WI38 (cell line): ENCODE measurements at regions not wholly inside any gene's neighbourhood (a gene's known extent, or its start where the extent isn't known, plus 50 kb on each side); places are given as distances from the start of the nearest gene placed in this dataset.

Experiments used
- H3K4me3 ChIP-seq: 2 replicates; pipeline ENCODE4 v1.5.1; 2011; ENCODE audit warnings: low read depth, mild to moderate bottlenecking, control low read depth, low read length
- TF ChIP-seq, protein P1 (sequence below): IDR thresholded peaks from 2 replicates; pipeline ENCODE4 v1.5.1; 2012; ENCODE audit warnings: low read depth, mild to moderate bottlenecking, control low read depth, low read length

DNA sequence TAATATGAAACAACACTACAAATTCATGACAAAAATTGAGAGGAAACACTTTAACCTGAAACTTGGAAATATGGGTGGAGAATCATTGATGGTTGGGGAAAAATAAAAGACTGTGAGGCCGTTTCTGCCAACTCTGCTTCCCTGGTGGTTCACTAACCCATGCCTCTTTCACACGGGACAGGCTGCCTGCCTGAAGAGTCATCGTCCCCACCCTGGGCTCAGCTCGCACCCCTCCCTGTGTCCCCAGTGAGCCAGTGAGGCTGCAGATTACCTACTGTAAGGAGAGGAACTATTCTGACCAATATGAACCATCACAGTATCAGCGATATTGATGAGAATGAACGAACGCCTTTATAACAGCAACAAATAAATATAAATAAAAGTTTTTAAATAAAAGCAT lies 357.8 kb upstream of the CDH20 start:
- no peak overlapping the region for H3K4me3 ChIP-seq
- TF ChIP-seq, protein P1, sequence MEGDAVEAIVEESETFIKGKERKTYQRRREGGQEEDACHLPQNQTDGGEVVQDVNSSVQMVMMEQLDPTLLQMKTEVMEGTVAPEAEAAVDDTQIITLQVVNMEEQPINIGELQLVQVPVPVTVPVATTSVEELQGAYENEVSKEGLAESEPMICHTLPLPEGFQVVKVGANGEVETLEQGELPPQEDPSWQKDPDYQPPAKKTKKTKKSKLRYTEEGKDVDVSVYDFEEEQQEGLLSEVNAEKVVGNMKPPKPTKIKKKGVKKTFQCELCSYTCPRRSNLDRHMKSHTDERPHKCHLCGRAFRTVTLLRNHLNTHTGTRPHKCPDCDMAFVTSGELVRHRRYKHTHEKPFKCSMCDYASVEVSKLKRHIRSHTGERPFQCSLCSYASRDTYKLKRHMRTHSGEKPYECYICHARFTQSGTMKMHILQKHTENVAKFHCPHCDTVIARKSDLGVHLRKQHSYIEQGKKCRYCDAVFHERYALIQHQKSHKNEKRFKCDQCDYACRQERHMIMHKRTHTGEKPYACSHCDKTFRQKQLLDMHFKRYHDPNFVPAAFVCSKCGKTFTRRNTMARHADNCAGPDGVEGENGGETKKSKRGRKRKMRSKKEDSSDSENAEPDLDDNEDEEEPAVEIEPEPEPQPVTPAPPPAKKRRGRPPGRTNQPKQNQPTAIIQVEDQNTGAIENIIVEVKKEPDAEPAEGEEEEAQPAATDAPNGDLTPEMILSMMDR = no peak

DNA sequence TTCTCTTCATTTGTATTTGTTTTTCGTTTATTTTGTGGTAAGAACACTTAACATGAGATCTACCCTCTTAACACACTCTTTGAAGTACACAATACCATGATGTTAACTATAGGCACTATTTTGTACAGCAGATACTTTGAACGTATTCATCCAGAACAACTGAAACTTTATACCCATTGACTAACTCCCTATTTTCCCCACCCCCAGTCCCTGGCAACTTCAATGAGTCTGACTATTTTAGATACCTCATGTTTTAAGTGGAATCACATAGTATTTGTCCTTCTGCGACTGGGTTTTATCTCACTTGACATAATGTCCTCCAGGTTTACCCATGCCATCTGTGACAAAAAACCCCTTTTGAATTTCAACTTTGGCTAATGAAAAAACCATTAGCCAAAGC lies 356.3 kb upstream of the CDH20 start:
- H3K4me3 ChIP-seq = no peak overlapping the region
- TF ChIP-seq, protein P1 = no peak

DNA sequence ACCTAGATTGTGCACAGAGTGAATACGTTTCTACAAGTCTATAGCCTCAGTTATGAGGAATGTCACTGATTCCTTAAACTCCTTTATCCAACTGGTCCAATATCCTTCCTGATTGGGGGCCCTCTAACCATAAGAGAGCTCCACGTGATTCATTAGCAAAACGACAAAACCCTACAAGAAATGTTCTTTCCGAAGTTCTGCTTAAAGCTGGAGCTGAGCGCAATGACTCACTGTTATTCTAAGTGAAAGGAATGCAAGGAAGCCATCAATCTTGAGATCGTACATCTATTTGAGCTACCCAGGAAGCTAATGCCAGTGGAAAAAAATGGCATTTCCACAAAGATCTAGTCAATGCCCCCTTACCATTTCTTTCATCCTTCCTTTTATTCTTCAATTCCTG lies 354.9 kb upstream of the CDH20 start:
- TF ChIP-seq, protein P1 = no peak

DNA sequence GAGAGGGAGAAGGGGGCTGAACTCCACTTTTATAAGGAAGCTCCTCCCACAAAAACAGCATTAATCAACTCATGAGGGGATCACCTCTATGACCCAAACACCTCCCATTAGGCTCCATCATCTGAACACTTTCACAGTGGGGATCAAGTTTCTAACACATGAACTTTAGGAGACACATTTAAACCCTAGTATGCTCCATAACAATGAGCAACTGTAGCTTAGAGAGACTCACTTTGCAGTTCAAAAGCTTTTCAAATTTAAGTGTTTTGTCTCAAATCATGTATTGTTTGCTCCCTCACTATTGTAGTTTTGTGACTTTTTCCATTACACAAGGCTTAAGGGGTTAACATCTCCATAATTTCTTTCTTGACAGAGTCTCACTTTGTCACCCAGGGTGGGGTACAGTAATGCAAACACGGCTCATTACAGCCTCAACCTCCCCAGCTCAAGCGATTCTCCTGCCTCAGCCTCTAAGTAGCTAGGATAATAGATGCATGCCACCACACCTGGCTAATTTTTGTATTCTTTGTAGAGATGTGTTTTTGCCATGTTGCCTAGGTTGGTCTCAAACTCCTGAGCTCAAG lies 352.7 kb upstream of the CDH20 start:
- TF ChIP-seq, protein P1 = no peak

More for the DNA sequence above, 354.9 kb upstream of the CDH20 start:
- H3K4me3 ChIP-seq = no peak overlapping the region

DNA sequence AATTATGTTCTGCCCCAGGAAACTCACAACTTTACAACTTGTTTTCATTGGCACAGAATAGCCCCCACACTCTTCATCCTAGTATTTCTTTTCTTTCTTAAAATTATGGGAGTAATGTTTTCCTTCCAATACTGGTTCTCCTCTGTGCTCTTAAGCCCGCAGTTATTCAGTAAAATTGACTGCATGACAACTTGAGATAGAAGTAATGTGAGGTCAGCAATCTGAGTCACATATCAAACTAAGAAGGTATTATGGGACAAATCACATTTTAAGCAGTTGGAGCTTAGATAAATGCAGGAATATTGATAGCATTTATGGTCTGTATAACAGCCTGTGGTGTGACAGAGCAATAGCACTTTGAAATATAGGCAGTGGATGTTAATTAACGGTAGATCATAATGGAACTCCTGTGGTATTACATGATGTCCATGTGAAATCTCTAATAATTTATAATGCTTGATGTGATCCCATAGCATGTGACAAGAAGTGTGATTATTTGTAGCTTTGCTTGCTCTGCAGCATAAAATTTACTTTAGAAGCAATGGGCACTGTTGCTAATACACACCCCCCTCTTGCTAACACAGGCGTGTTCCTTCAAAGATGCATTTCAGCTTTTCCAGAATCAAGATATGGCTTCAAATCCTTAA lies 351.4 kb upstream of the CDH20 start:
- TF ChIP-seq, protein P1 = no peak
- no peak overlapping the region for H3K4me3 ChIP-seq

More for the DNA sequence above, 352.7 kb upstream of the CDH20 start:
- H3K4me3 ChIP-seq = no peak overlapping the region

DNA sequence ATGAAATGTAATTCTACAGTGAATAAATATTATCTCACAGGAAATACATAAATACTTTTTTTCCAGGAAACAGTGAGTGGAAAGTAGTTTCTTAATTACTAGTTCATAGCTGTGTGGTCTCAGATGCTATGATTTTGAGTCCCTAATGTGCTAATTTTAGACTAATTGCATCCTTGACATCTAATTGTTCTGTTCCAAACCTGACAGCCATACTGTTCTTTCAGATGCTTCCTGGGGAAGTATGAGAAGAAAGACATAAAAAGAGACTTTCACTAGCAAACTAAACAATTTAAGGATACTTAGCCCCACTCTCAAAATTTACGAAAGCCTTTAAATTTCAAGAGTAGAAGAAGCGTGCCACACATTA lies 350.9 kb upstream of the CDH20 start:
- H3K4me3 ChIP-seq = no peak overlapping the region
- TF ChIP-seq, protein P1 = no peak

DNA sequence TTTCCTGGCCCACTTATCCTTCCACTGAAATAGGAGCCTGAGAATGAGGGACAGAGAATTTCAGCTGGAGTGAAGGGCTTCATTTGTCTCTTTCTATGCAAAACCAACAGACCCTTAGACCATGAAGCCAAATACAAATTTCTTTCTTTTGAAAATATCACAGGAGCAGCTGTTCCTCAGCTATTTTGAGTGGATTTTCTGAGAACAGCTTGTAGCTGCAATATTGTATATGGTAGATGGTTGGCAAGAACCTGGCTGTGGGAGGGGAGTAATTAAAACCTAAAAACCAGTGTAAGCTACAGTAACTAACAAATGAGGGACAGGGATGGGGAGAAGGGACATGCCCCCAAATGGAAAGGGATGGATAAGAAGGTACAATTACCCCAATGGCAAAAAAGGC lies 350.3 kb upstream of the CDH20 start:
- no peak overlapping the region for H3K4me3 ChIP-seq
- TF ChIP-seq, protein P1 = no peak
